Neural progenitor cell (in vitro differentiated cells): ENCODE measurements at regions not wholly inside any gene's neighbourhood (a gene's known extent, or its start where the extent isn't known, plus 50 kb on each side); places are given as distances from the start of the nearest gene placed in this dataset.

Experiments used
- DNase-seq: peaks from one replicate; pipeline ENCODE4 v3.0.0-alpha.2; 2016; ENCODE audit warnings: low spot score
- H2AFZ ChIP-seq: fragments of 200-600 bp; sonication (generic); replicated peaks from 2 replicates; pipeline ENCODE4 v1.6.1; 2016; ENCODE audit warnings: antibody characterized with exemption
- H3F3A ChIP-seq: fragments of 200-600 bp; sonication (generic); 2 replicates; pipeline ENCODE4 v1.6.1; 2016; ENCODE audit warnings: antibody characterized with exemption, low read depth
- H3K27ac ChIP-seq: fragments of 200-600 bp; sonication (generic); 2 replicates; pipeline ENCODE4 v1.5.1; 2016; ENCODE audit warnings: mild to moderate bottlenecking
- H3K27me3 ChIP-seq: fragments of 200-600 bp; sonication (generic); 2 replicates; pipeline ENCODE4 v1.6.1; 2016; ENCODE audit warnings: mild to moderate bottlenecking, moderate library complexity
- H3K36me3 ChIP-seq: fragments of 200-600 bp; sonication (generic); 2 replicates; pipeline ENCODE4 v1.5.1; 2016
- H3K4me1 ChIP-seq: fragments of 200-600 bp; sonication (generic); 2 replicates; pipeline ENCODE4 v1.6.1; 2016; ENCODE audit warnings: mixed run types
- H3K4me2 ChIP-seq: fragments of 200-600 bp; sonication (generic); 2 replicates; pipeline ENCODE4 v1.6.1; 2016
- H3K4me3 ChIP-seq: fragments of 200-600 bp; sonication (generic); 2 replicates; pipeline ENCODE4 v1.5.1; 2016
- H3K79me2 ChIP-seq: fragments of 200-600 bp; sonication (generic); 2 replicates; pipeline ENCODE4 v1.6.1; 2016; ENCODE audit warnings: low read depth
- H3K9ac ChIP-seq: fragments of 200-600 bp; sonication (generic); 2 replicates; pipeline ENCODE4 v1.6.1; 2016
- H3K9me3 ChIP-seq: fragments of 200-600 bp; sonication (generic); 2 replicates; pipeline ENCODE4 v1.5.1; 2016; ENCODE audit warnings: low read depth
- H4K20me1 ChIP-seq: fragments of 200-600 bp; sonication (generic); 2 replicates; pipeline ENCODE4 v1.6.1; 2016; ENCODE audit warnings: low read depth
- H3K27ac Mint-ChIP-seq: 3 replicates; pipeline ENCODE4 v1.8.0; 2021; ENCODE audit warnings: mixed read lengths
- H3K27me3 Mint-ChIP-seq: 2 replicates; pipeline ENCODE4 v1.8.0; 2022; ENCODE audit warnings: low read depth, mild to moderate bottlenecking, inconsistent platforms, moderate library complexity, mixed read lengths; ENCODE audit not compliant: insufficient read depth
- H3K36me3 Mint-ChIP-seq: 3 replicates; pipeline ENCODE4 v1.8.0; 2021; ENCODE audit warnings: mixed read lengths
- H3K4me1 Mint-ChIP-seq: 3 replicates; pipeline ENCODE4 v1.8.0; 2021; ENCODE audit warnings: mixed read lengths
- H3K4me3 Mint-ChIP-seq: 3 replicates; pipeline ENCODE4 v1.8.0; 2021; ENCODE audit warnings: mild to moderate bottlenecking, moderate library complexity, mixed read lengths
- H3K9me3 Mint-ChIP-seq: 3 replicates; pipeline ENCODE4 v1.8.0; 2020; ENCODE audit warnings: mixed read lengths
- CTCF ChIP-seq: fragments of 200-600 bp; sonication (generic); IDR thresholded peaks from 2 replicates; pipeline ENCODE4 v1.5.1; 2017; ENCODE audit warnings: antibody characterized with exemption, mild to moderate bottlenecking
- EZH2 ChIP-seq: fragments of 200-600 bp; sonication (generic); IDR thresholded peaks from 2 replicates; pipeline ENCODE4 v1.6.1; 2017; ENCODE audit warnings: antibody characterized with exemption, mild to moderate bottlenecking, moderate library complexity
- EZH2phosphoT487 ChIP-seq: fragments of 200-600 bp; sonication (generic); IDR thresholded peaks from 2 replicates; pipeline ENCODE4 v1.6.1; 2017; ENCODE audit warnings: antibody characterized with exemption

- no peak overlapping the region for H3K4me3 ChIP-seq
- Mint-ChIP-seq H3K4me3 (no peak overlapping the region), H3K27ac (no peak overlapping the region), H3K27me3 (no peaks in the 10 kb centered on the region), H3K36me3 (no peaks in the 10 kb centered on the region), H3K9me3 (no peaks in the 10 kb centered on the region), H3K4me1 (no peaks in the 10 kb centered on the region)
- no peak overlapping the region for H3K9ac ChIP-seq
- no peak overlapping the region for H3K4me2 ChIP-seq
- H3K27me3 ChIP-seq, result no peaks in the 10 kb centered on the region
- DNase-seq, result no peak
- no peaks in the 10 kb centered on the region for H4K20me1 ChIP-seq
- H2AFZ ChIP-seq, result peak overlapping the region; percentile 82
- no peaks in the 10 kb centered on the region for H3K79me2 ChIP-seq
- no peaks in the 10 kb centered on the region for H3K9me3 ChIP-seq
- no peak overlapping the region for H3K27ac ChIP-seq
- H3K4me1 ChIP-seq, result no peaks in the 10 kb centered on the region
- H3K36me3 ChIP-seq, result no peaks in the 10 kb centered on the region
- TF ChIP-seq EZH2, result no peak
- no peak for TF ChIP-seq CTCF
- no peak for TF ChIP-seq EZH2phosphoT487
- H3F3A ChIP-seq, result no peaks in the 10 kb centered on the region
Observed at GRCh38 chr13:70856711-70857110, 748.5 kb upstream of the KLHL1 start.

- Mint-ChIP-seq H3K4me3 (no peak overlapping the region), H3K4me1 (no peaks in the 10 kb centered on the region), H3K9me3 (no peaks in the 10 kb centered on the region), H3K27me3 (no peaks in the 10 kb centered on the region), H3K36me3 (no peaks in the 10 kb centered on the region), H3K27ac (no peak overlapping the region)
- H3K4me3 ChIP-seq, result no peak overlapping the region
- no peaks in the 10 kb centered on the region for H3K27me3 ChIP-seq
- no peaks in the 10 kb centered on the region for H4K20me1 ChIP-seq
- H3K9ac ChIP-seq, result no peak overlapping the region
- no peak overlapping the region for H3K27ac ChIP-seq
- no peaks in the 10 kb centered on the region for H3K4me1 ChIP-seq
- H3K4me2 ChIP-seq, result no peak overlapping the region
- H2AFZ ChIP-seq, result no peak overlapping the region
- TF ChIP-seq CTCF (no peak), EZH2phosphoT487 (no peak), EZH2 (no peak)
- no peak for DNase-seq
- no peaks in the 10 kb centered on the region for H3K9me3 ChIP-seq
- no peaks in the 10 kb centered on the region for H3K79me2 ChIP-seq
- H3K36me3 ChIP-seq, result no peaks in the 10 kb centered on the region
- H3F3A ChIP-seq, result no peaks in the 10 kb centered on the region
Observed at GRCh38 chr13:70856025-70856424, 747.8 kb upstream of the KLHL1 start.

GRCh38 chr13:70849222-70849621 lies 741.0 kb upstream of the KLHL1 start:
- TF ChIP-seq CTCF, result no peak
- TF ChIP-seq EZH2, result no peak
- TF ChIP-seq EZH2phosphoT487, result no peak
- no peak overlapping the region for H3K27ac ChIP-seq
- no peaks in the 10 kb centered on the region for H4K20me1 ChIP-seq
- no peaks in the 10 kb centered on the region for H3K4me1 ChIP-seq
- H2AFZ ChIP-seq, result no peak overlapping the region
- H3K4me2 ChIP-seq, result no peak overlapping the region
- H3K4me3 Mint-ChIP-seq, result no peak overlapping the region
- no peak for DNase-seq
- H3K4me3 ChIP-seq, result no peak overlapping the region
- H3K4me1 Mint-ChIP-seq, result no peaks in the 10 kb centered on the region
- H3F3A ChIP-seq, result no peaks in the 10 kb centered on the region
- no peaks in the 10 kb centered on the region for H3K9me3 Mint-ChIP-seq
- no peaks in the 10 kb centered on the region for H3K36me3 ChIP-seq
- no peaks in the 10 kb centered on the region for H3K9me3 ChIP-seq
- H3K27me3 Mint-ChIP-seq, result no peaks in the 10 kb centered on the region
- H3K9ac ChIP-seq, result no peak overlapping the region
- H3K27ac Mint-ChIP-seq, result no peak overlapping the region
- H3K79me2 ChIP-seq, result no peaks in the 10 kb centered on the region
- H3K36me3 Mint-ChIP-seq, result no peaks in the 10 kb centered on the region
- H3K27me3 ChIP-seq, result no peaks in the 10 kb centered on the region
